Suprapubic skin (tissue), 4 donors: ENCODE measurements at regions not wholly inside any gene's neighbourhood (a gene's known extent, or its start where the extent isn't known, plus 50 kb on each side); places are given as distances from the start of the nearest gene placed in this dataset.

ENCODE experiments used
- DNase-seq, 2 donors: peaks; one replicate each; pipeline ENCODE4 v3.0.0-alpha.2; 2019; ENCODE audit warnings: low spot score in 2 of 2
- H3K27ac ChIP-seq: fragments of 200-600 bp; sonication (generic); one replicate; pipeline ENCODE4 v1.5.1; 2019
- H3K27me3 ChIP-seq: fragments of 200-600 bp; sonication (generic); one replicate; pipeline ENCODE4 v1.5.1; 2019
- H3K36me3 ChIP-seq: fragments of 200-600 bp; sonication (generic); one replicate; pipeline ENCODE4 v1.5.1; 2019
- H3K4me1 ChIP-seq: fragments of 200-600 bp; sonication (generic); one replicate; pipeline ENCODE4 v1.5.1; 2019
- H3K4me3 ChIP-seq: fragments of 200-600 bp; sonication (generic); one replicate; pipeline ENCODE4 v1.5.1; 2019; ENCODE audit warnings: mild to moderate bottlenecking
- H3K9me3 ChIP-seq: fragments of 200-600 bp; sonication (generic); one replicate; pipeline ENCODE4 v1.5.1; 2019
- CTCF ChIP-seq, 2 donors: fragments of 200-600 bp in 1 of 2; fragments of 450-650 bp in 1 of 2; sonication (generic) in 1 of 2; IDR thresholded peaks; one replicate each; pipeline ENCODE4 v1.5.1; 2016 to 2019; ENCODE audit warnings: antibody characterized with exemption in 2 of 2, mild to moderate bottlenecking in 1 of 2, moderate library complexity in 1 of 2
- EP300 ChIP-seq: sonication (generic); formaldehyde crosslinking; IDR thresholded peaks from one replicate; pipeline ENCODE4 v1.6.1; 2017; ENCODE audit warnings: antibody characterized with exemption
- POLR2A ChIP-seq, 2 donors: fragments of 450-650 bp; IDR thresholded peaks; one replicate each; pipeline ENCODE4 v1.6.1; 2017; ENCODE audit warnings: antibody characterized with exemption in 2 of 2, mild to moderate bottlenecking in 2 of 2, moderate library complexity in 2 of 2
- POLR2AphosphoS5 ChIP-seq, 3 donors: sonication (generic); formaldehyde crosslinking; IDR thresholded peaks; one replicate each; pipeline ENCODE4 v1.6.1; 2017; ENCODE audit warnings: antibody characterized with exemption in 3 of 3
- WGBS: methylation state at CpG from one replicate; pipeline ENCODE4 v1.1.5; 2018; 5-methylcytosine and 5-hydroxymethylcytosine counted together

DNA sequence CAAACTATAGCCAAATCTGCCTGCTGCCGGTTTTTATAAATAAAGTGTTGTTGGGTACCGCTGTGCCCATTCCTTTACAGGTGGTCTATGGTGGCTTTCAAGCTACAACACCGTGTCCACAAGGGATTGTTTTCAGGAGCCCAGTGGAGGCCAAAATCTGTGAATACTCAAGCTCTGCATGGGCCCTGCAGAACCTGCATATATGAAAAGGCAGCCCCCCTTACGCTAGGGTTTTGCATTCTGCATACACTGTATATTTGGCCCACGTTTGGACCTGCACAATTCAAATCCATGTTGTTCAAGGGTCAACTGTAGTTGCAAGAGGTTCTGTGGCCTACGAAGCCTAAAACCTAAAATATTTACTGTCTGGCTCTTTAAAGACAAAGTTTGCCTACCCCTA is 122.2 kb upstream of the TLE3 start:
- DNase-seq, result peak in 1 of 2 donors; percentile 24
- TF ChIP-seq EP300 (no peak), CTCF (IDR thresholded peaks at IDR 0.05) (no peak), POLR2AphosphoS5 (IDR thresholded peaks at IDR 0.05) (no peak), POLR2A (IDR thresholded peaks at IDR 0.05) (no peak)

GRCh38 chr15:70219256-70219895 is 121.7 kb upstream of the TLE3 start:
- Histone ChIP-seq H3K27me3 (no peaks in the 10 kb centered on the region), H3K27ac (no peak overlapping the region), H3K4me3 (no peak overlapping the region), H3K36me3 (no peaks in the 10 kb centered on the region), H3K4me1 (no peaks in the 10 kb centered on the region), H3K9me3 (no peaks in the 10 kb centered on the region)
- WGBS, result 62% methylated on average over 6 of the region's 8 CpGs
- TF ChIP-seq POLR2AphosphoS5 (IDR thresholded peaks at IDR 0.05) (no peak), EP300 (no peak), POLR2A (IDR thresholded peaks at IDR 0.05) (no peak), CTCF (IDR thresholded peaks at IDR 0.05) (no peak)
- DNase-seq, result peak in 1 of 2 donors; percentile 57

More for the DNA sequence above, 122.2 kb upstream of the TLE3 start:
- WGBS, result 86% methylated on average over 6 of the region's 6 CpGs
- Histone ChIP-seq H3K27ac (no peak overlapping the region), H3K4me3 (no peak overlapping the region), H3K27me3 (no peaks in the 10 kb centered on the region), H3K36me3 (no peaks in the 10 kb centered on the region), H3K9me3 (no peaks in the 10 kb centered on the region), H3K4me1 (no peaks in the 10 kb centered on the region)

DNA sequence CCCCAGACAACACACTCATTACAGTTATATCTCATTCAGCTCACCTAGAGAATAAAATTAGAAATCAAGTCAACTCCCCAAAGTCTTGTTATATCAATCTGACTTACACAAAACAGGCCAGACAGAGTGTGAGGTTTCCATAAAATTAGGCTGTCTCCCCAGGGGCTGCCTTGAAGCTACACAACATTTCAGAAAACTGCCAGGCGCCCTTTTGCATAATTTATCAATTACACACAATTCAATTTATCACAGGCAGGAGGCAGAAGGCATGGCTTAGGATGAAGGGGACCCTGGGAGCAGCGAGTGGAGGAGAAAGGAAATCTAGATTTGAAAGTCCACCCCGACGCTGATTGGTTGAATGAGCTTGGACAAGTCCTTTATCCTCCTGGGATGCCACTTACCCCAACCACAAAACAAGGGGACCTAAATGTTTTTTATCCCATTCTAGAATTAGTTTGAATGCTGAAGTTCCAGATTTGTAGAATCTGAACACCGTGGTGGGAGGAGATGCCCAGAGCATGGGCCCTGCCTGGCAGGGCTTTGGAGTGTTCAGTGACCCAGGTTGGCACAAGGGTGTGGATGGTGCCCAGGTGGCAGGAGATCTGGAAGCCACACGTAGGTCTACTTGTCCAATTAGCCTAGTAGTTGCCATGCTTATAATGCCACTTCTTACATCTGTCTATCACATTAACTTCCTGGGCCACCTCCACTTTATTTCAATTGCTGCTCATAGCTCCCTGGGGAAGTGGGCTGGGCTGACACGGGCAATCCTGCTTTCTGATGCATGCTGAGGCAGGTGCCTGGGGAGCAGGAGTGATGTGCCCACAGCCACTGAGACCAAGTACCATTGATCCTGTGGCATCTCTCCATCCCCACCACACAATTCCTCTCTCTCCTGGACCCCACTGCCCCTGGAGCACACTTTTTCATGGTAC is 119.8 kb upstream of the TLE3 start:
- no peaks in the 10 kb centered on the region for H3K36me3 ChIP-seq
- 89% methylated on average over 7 of the region's 7 CpGs for WGBS
- no peak overlapping the region for H3K27ac ChIP-seq
- H3K27me3 ChIP-seq, result no peaks in the 10 kb centered on the region
- TF ChIP-seq POLR2AphosphoS5 (IDR thresholded peaks at IDR 0.05) (no peak), EP300 (no peak), CTCF (IDR thresholded peaks at IDR 0.05) (no peak), POLR2A (IDR thresholded peaks at IDR 0.05) (no peak)
- H3K4me3 ChIP-seq, result no peak overlapping the region
- peaks cover 5% of the 10 kb centered on the region for H3K4me1 ChIP-seq
- H3K9me3 ChIP-seq, result no peaks in the 10 kb centered on the region
- DNase-seq, result peak in 1 of 2 donors; percentile 60

DNA sequence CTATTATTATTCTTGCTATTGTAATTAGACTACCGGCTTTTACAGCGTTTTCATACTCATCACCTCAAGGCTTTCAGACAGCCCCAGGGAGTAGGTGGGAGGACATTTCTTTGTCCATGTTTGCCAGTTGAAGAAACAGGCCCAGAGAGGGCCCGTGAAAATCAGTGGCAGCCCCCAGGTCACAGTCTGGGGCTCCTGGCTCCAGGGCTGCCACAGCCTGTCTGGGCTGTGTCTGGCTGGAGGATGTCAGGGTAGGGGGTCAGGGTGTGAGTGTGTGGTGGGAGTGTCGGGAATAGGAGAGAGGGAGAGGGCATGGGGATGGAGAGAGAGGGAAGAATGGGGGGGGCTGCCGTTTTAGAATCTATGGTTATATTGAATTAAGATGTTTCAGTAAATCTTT is 118.2 kb upstream of the TLE3 start:
- peak in 1 of 2 donors; percentile 13 for DNase-seq
- 69% methylated on average over 5 of the region's 5 CpGs for WGBS
- TF ChIP-seq POLR2A (IDR thresholded peaks at IDR 0.05) (no peak), CTCF (IDR thresholded peaks at IDR 0.05) (no peak), EP300 (no peak), POLR2AphosphoS5 (IDR thresholded peaks at IDR 0.05) (no peak)
- Histone ChIP-seq H3K9me3 (no peaks in the 10 kb centered on the region), H3K27ac (no peak overlapping the region), H3K36me3 (no peaks in the 10 kb centered on the region), H3K27me3 (no peaks in the 10 kb centered on the region), H3K4me1 (peaks cover 5% of the 10 kb centered on the region), H3K4me3 (no peak overlapping the region)
